ENCODE measurements at regions not wholly inside any gene's neighbourhood (a gene's known extent, or its start where the extent isn't known, plus 50 kb on each side); places are given as distances from the start of the nearest gene placed in this dataset.

- H3K4me1 ChIP-seq (ENCODE audit: insufficient read depth, low read length), result peaks cover 52% of the 10 kb centered on the region
- H3K27me3 ChIP-seq (ENCODE audit: insufficient read depth, low read length), result no peaks in the 10 kb centered on the region
- no peak overlapping the region for H3K4me3 ChIP-seq (ENCODE audit: insufficient read depth, low read length)
- H3K9me3 ChIP-seq (ENCODE audit: low read depth, low read length), result no peaks in the 10 kb centered on the region
- peak overlapping the region; percentile 19 for H3K27ac ChIP-seq (ENCODE audit: low read depth, low read length)
- no peak overlapping the region for H3K4me2 ChIP-seq (ENCODE audit: insufficient read depth, low read length)
- no peak overlapping the region for H2AFZ ChIP-seq (ENCODE audit: low read length)
- H3K36me3 ChIP-seq (ENCODE audit: insufficient read depth, low read length), result no peaks in the 10 kb centered on the region
- H3K79me2 ChIP-seq (ENCODE audit: insufficient read depth, low read length), result peaks cover 80% of the 10 kb centered on the region
- TF ChIP-seq CTCF (IDR thresholded peaks at IDR 0.05; ENCODE audit: extremely low read depth, low read depth, low read length), result no peak
- peaks cover 6% of the 10 kb centered on the region for H4K20me1 ChIP-seq (ENCODE audit: insufficient read depth, low read length)
- no peak for DNase-seq (ENCODE audit: insufficient read length, low spot score, missing footprints)
Measured at GRCh38 chr3:159855599-159856346, 132.9 kb upstream of the IL12A start.

DNA sequence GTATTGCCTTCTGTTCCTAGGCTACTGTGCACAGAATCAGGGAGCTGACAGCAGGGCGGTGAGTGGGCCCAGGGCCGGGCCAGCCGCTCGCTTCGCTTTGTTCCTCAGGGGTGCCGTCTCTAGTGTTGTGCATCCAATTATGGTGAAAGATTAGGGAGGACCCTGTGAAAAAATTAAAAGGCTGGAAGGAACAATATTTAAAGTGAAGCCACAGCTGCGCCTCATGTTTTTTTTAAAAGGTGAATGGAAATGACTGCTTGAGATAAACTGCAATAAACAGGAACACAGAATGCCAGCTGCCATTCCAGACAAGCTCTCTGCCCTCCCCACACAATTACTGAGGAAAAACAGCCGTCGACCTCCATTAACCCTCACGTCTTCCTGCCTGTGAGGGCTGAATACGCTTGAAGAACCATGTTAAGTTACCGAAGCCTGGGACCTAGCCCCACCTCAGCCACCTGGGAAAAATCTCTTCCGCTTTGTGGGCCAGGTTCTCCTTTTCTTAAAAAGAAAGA, 132.0 kb upstream of the IL12A start:
- Histone ChIP-seq H3K27me3 (ENCODE audit: insufficient read depth, low read length) (no peaks in the 10 kb centered on the region), H3K4me3 (ENCODE audit: insufficient read depth, low read length) (no peak overlapping the region), H3K36me3 (ENCODE audit: insufficient read depth, low read length) (no peaks in the 10 kb centered on the region), H4K20me1 (ENCODE audit: insufficient read depth, low read length) (peaks cover 6% of the 10 kb centered on the region), H3K27ac (ENCODE audit: low read depth, low read length) (no peak overlapping the region), H3K9me3 (ENCODE audit: low read depth, low read length) (no peaks in the 10 kb centered on the region), H3K79me2 (ENCODE audit: insufficient read depth, low read length) (peaks cover 80% of the 10 kb centered on the region), H2AFZ (ENCODE audit: low read length) (no peak overlapping the region), H3K4me1 (ENCODE audit: insufficient read depth, low read length) (peaks cover 48% of the 10 kb centered on the region), H3K4me2 (ENCODE audit: insufficient read depth, low read length) (no peak overlapping the region)
- no peak for DNase-seq (ENCODE audit: insufficient read length, low spot score, missing footprints)
- TF ChIP-seq CTCF (IDR thresholded peaks at IDR 0.05; ENCODE audit: extremely low read depth, low read depth, low read length), result no peak

DNA sequence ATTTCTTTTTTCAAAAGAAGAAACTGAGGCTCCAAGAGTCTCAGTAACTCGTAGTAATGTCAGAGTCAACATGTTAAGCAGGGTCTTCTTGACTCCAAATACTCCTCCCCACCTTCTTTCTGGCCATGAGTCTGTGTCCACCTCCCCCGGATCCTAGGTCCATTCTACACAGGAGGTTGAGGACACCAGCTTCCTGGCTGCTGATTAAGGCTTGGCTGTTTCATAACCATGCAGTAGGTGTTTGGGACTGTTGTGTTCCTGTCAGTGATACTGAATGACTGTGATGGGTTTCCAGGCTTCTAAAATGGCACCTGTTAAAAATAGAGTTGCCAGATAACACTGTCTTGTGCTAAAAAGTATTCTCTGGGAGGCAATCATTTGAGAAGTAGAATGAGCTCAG, 130.8 kb upstream of the IL12A start:
- no peaks in the 10 kb centered on the region for H3K27me3 ChIP-seq (ENCODE audit: insufficient read depth, low read length)
- peaks cover 6% of the 10 kb centered on the region for H4K20me1 ChIP-seq (ENCODE audit: insufficient read depth, low read length)
- H3K9me3 ChIP-seq (ENCODE audit: low read depth, low read length), result no peaks in the 10 kb centered on the region
- no peak for DNase-seq (ENCODE audit: insufficient read length, low spot score, missing footprints)
- no peak overlapping the region for H3K4me3 ChIP-seq (ENCODE audit: insufficient read depth, low read length)
- TF ChIP-seq CTCF (IDR thresholded peaks at IDR 0.05; ENCODE audit: extremely low read depth, low read depth, low read length), result no peak
- no peak overlapping the region for H3K27ac ChIP-seq (ENCODE audit: low read depth, low read length)
- H3K4me2 ChIP-seq (ENCODE audit: insufficient read depth, low read length), result no peak overlapping the region
- H3K4me1 ChIP-seq (ENCODE audit: insufficient read depth, low read length), result peaks cover 36% of the 10 kb centered on the region
- H3K79me2 ChIP-seq (ENCODE audit: insufficient read depth, low read length), result peaks cover 78% of the 10 kb centered on the region
- no peak overlapping the region for H2AFZ ChIP-seq (ENCODE audit: low read length)
- H3K36me3 ChIP-seq (ENCODE audit: insufficient read depth, low read length), result no peaks in the 10 kb centered on the region

- H3K4me1 ChIP-seq (ENCODE audit: insufficient read depth, low read length), result peaks cover 28% of the 10 kb centered on the region
Measured at GRCh38 chr3:159858650-159859049, 130.0 kb upstream of the IL12A start.

More at GRCh38 chr3:159858650-159859049, 130.0 kb upstream of the IL12A start:
- H3K79me2 ChIP-seq (ENCODE audit: insufficient read depth, low read length), result peaks cover 81% of the 10 kb centered on the region
- no peak for DNase-seq (ENCODE audit: insufficient read length, low spot score, missing footprints)
- H3K27ac ChIP-seq (ENCODE audit: low read depth, low read length), result no peak overlapping the region
- H2AFZ ChIP-seq (ENCODE audit: low read length), result no peak overlapping the region
- TF ChIP-seq CTCF (IDR thresholded peaks at IDR 0.05; ENCODE audit: extremely low read depth, low read depth, low read length), result no peak
- H3K4me2 ChIP-seq (ENCODE audit: insufficient read depth, low read length), result no peak overlapping the region
- H3K4me3 ChIP-seq (ENCODE audit: insufficient read depth, low read length), result no peak overlapping the region
- no peaks in the 10 kb centered on the region for H3K36me3 ChIP-seq (ENCODE audit: insufficient read depth, low read length)
- H3K9me3 ChIP-seq (ENCODE audit: low read depth, low read length), result no peaks in the 10 kb centered on the region
- no peaks in the 10 kb centered on the region for H3K27me3 ChIP-seq (ENCODE audit: insufficient read depth, low read length)
- peaks cover 6% of the 10 kb centered on the region for H4K20me1 ChIP-seq (ENCODE audit: insufficient read depth, low read length)

All from osteoblast (primary cell).